ENCODE measurements at regions not wholly inside any gene's neighbourhood (a gene's known extent, or its start where the extent isn't known, plus 50 kb on each side); places are given as distances from the start of the nearest gene placed in this dataset.
"Not testable (repeated sequence)": the region's sequence is repeated elsewhere in the genome, so short reads cannot be mapped to it uniquely, and the experiment has no call there.

DNA sequence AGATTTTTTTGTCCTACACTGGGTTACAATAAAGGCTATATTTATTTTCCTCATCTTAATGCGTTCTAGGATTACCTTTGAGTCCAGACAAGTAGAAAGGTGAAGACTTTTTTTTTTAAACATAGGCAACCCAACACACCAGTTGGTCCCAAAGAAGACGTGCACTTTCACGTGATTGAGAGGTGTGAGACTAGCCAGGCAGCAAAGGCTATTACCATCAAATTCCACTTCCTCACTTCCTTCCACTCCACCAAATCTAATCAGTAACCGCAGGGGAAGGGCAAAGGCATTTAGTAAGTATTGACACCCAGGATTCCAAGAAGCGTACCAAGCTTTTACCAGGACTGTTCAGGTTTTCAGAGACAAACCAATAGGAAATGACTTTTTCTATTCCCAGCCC lies 109.3 kb downstream of the APIP start:
- H3K4me3 ChIP-seq: no peak overlapping the region
- 90% methylated on average over 5 of the region's 5 CpGs for WGBS
- TF ChIP-seq POLR2AphosphoS5 (IDR thresholded peaks at IDR 0.05): no peak
- TF ChIP-seq, protein P1, sequence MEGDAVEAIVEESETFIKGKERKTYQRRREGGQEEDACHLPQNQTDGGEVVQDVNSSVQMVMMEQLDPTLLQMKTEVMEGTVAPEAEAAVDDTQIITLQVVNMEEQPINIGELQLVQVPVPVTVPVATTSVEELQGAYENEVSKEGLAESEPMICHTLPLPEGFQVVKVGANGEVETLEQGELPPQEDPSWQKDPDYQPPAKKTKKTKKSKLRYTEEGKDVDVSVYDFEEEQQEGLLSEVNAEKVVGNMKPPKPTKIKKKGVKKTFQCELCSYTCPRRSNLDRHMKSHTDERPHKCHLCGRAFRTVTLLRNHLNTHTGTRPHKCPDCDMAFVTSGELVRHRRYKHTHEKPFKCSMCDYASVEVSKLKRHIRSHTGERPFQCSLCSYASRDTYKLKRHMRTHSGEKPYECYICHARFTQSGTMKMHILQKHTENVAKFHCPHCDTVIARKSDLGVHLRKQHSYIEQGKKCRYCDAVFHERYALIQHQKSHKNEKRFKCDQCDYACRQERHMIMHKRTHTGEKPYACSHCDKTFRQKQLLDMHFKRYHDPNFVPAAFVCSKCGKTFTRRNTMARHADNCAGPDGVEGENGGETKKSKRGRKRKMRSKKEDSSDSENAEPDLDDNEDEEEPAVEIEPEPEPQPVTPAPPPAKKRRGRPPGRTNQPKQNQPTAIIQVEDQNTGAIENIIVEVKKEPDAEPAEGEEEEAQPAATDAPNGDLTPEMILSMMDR (IDR thresholded peaks at IDR 0.05): no peak
- TF ChIP-seq POLR2A (IDR thresholded peaks at IDR 0.05): no peak
- H3K9me3 ChIP-seq: no peaks in the 10 kb centered on the region
- no peaks in the 10 kb centered on the region for H3K4me1 ChIP-seq (replicated peaks)
- H3K36me3 ChIP-seq: no peaks in the 10 kb centered on the region
- intact Hi-C loops (cut with DNase I): no loop called here
- no peak for DNase-seq (ENCODE audit: low spot score)
- no peaks in the 10 kb centered on the region for H3K27me3 ChIP-seq (replicated peaks; ENCODE audit: insufficient read depth)
- no peak overlapping the region for H3K27ac ChIP-seq

- no peaks in the 10 kb centered on the region for H3K36me3 ChIP-seq
- no peak overlapping the region for H3K27ac ChIP-seq
- WGBS: 87% methylated on average over 4 of the region's 4 CpGs
- no peak for DNase-seq (ENCODE audit: low spot score)
- TF ChIP-seq POLR2AphosphoS5 (IDR thresholded peaks at IDR 0.05): no peak
- TF ChIP-seq, protein P1 (IDR thresholded peaks at IDR 0.05): no peak
- no peak for TF ChIP-seq POLR2A (IDR thresholded peaks at IDR 0.05)
- H3K4me3 ChIP-seq: no peak overlapping the region
- no peaks in the 10 kb centered on the region for H3K9me3 ChIP-seq
- no peaks in the 10 kb centered on the region for H3K4me1 ChIP-seq (replicated peaks)
- no peaks in the 10 kb centered on the region for H3K27me3 ChIP-seq (replicated peaks; ENCODE audit: insufficient read depth)
- intact Hi-C loops (cut with DNase I): no loop called here
Measured at GRCh38 chr11:34805937-34806336, 110.2 kb downstream of the APIP start.

GRCh38 chr11:34799848-34800247 lies 116.3 kb downstream of the APIP start:
- 90% methylated on average over 1 of the region's 1 CpG for WGBS
- H3K36me3 ChIP-seq: no peaks in the 10 kb centered on the region
- DNase-seq (ENCODE audit: low spot score): no peak
- no peak for TF ChIP-seq POLR2A (IDR thresholded peaks at IDR 0.05)
- TF ChIP-seq, protein P1 (IDR thresholded peaks at IDR 0.05): no peak
- no peaks in the 10 kb centered on the region for H3K4me1 ChIP-seq (replicated peaks)
- intact Hi-C loops (cut with DNase I): no loop called here
- no peak overlapping the region for H3K27ac ChIP-seq
- H3K9me3 ChIP-seq: no peaks in the 10 kb centered on the region
- H3K27me3 ChIP-seq (replicated peaks; ENCODE audit: insufficient read depth): no peaks in the 10 kb centered on the region
- H3K4me3 ChIP-seq: no peak overlapping the region

DNA sequence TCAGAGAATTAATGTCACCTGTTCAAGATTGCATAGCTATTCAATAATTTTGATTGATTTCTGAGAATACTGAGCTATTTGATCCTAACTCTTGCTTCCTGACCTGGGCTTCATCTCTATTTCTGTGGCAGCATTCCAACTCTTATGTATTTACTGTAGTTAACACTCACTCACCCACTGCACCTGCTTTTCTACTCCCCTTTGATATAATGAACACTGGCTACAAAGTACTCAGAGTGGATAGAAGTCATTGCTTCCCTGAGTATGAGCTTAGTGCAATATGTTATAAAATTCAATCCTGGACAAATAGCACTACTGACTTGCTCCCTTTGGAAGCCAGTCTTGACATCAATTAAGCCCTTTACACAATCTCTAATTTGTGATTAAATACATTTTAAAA lies 117.2 kb downstream of the APIP start:
- Histone ChIP-seq H3K36me3 (no peaks in the 10 kb centered on the region), H3K9me3 (no peaks in the 10 kb centered on the region), H3K27me3 (replicated peaks; ENCODE audit: insufficient read depth) (no peaks in the 10 kb centered on the region), H3K4me1 (replicated peaks) (no peaks in the 10 kb centered on the region), H3K27ac (no peak overlapping the region), H3K4me3 (no peak overlapping the region)
- intact Hi-C loops (cut with DNase I): no loop called here
- TF ChIP-seq POLR2A (IDR thresholded peaks at IDR 0.05) (no peak), POLR2AphosphoS5 (IDR thresholded peaks at IDR 0.05) (no peak)
- TF ChIP-seq, protein P1 (IDR thresholded peaks at IDR 0.05): no peak
- DNase-seq (ENCODE audit: low spot score): no peak

GRCh38 chr11:34797497-34797896 lies 118.7 kb downstream of the APIP start:
- intact Hi-C loops (cut with DNase I); H3K9me3 ChIP-seq; H3K27ac ChIP-seq; H3K36me3 ChIP-seq; H3K4me3 ChIP-seq; H3K27me3 ChIP-seq (replicated peaks; ENCODE audit: insufficient read depth); DNase-seq (ENCODE audit: low spot score); H3K4me1 ChIP-seq (replicated peaks): not testable (repeated sequence)

DNA sequence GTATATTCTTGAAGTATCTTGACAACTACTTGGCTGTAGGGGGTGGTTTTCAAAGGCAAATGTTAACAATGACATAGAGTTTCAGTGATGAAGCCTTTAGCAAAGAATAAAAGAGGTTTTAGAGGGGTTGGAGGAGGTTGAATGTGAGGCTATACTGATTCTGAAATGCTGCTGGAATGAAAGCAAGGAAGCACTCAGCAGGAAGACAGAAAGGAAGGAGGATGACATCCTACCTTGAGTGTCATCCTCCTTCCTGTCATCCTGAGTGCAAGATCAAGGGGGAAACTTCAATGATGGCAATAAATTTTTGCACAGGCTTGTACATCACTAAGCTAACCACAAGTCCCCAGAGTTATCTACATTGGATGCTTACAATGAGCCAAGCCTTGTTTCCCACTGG lies 120.5 kb downstream of the APIP start:
- intact Hi-C loops (cut with DNase I): no loop called here
- DNase-seq (ENCODE audit: low spot score): no peak
- TF ChIP-seq, protein P1 (IDR thresholded peaks at IDR 0.05): no peak
- TF ChIP-seq POLR2AphosphoS5 (IDR thresholded peaks at IDR 0.05) (no peak), POLR2A (IDR thresholded peaks at IDR 0.05) (no peak)
- no peak overlapping the region for H3K27ac ChIP-seq
- H3K4me1 ChIP-seq (replicated peaks): no peaks in the 10 kb centered on the region
- H3K9me3 ChIP-seq: no peaks in the 10 kb centered on the region
- no peaks in the 10 kb centered on the region for H3K27me3 ChIP-seq (replicated peaks; ENCODE audit: insufficient read depth)
- H3K4me3 ChIP-seq: no peak overlapping the region
- H3K36me3 ChIP-seq: no peaks in the 10 kb centered on the region

Measured in prostate gland (tissue), 2 donors.